Transverse colon (tissue), 4 donors: ENCODE measurements at regions not wholly inside any gene's neighbourhood (a gene's known extent, or its start where the extent isn't known, plus 50 kb on each side); places are given as distances from the start of the nearest gene placed in this dataset.

Experiments
- DNase-seq: peaks from one replicate; pipeline ENCODE4 v3.0.0-alpha.2; 2019
- H3K27ac ChIP-seq, 4 donors: fragments of 200-600 bp; sonication (generic); 2 replicates each; pipeline ENCODE4 v1.5.1; 2016 to 2018; ENCODE audit warnings: inconsistent platforms in 4 of 4
- H3K27me3 ChIP-seq: fragments of 200-600 bp; sonication (generic); 2 replicates; pipeline ENCODE4 v1.5.1; 2017; ENCODE audit warnings: inconsistent platforms
- H3K36me3 ChIP-seq, 4 donors: fragments of 200-600 bp; sonication (generic); 2 replicates each; pipeline ENCODE4 v1.5.1; 2017 to 2019; ENCODE audit warnings: inconsistent platforms in 4 of 4
- H3K4me1 ChIP-seq, 4 donors: fragments of 200-600 bp; sonication (generic); 2 replicates each; pipeline ENCODE4 v1.5.1; 2017 to 2020; ENCODE audit warnings: inconsistent platforms in 4 of 4
- H3K4me3 ChIP-seq, 4 donors: fragments of 200-600 bp; sonication (generic); 1 replicate in 1 of 4; 2 replicates in 3 of 4; pipeline versions ENCODE4 v1.5.1 to v1.6.1; 2017 to 2019; ENCODE audit warnings: inconsistent platforms in 4 of 4
- H3K9me3 ChIP-seq, 2 donors: fragments of 200-600 bp; sonication (generic); 2 replicates each; pipeline ENCODE4 v1.5.1; 2017 to 2019; ENCODE audit warnings: inconsistent platforms in 2 of 2
- EP300 ChIP-seq: sonication (generic); formaldehyde crosslinking; IDR thresholded peaks from one replicate; pipeline ENCODE4 v1.6.1; 2017; ENCODE audit warnings: antibody characterized with exemption, low read depth
- POLR2A ChIP-seq: fragments of 450-650 bp; IDR thresholded peaks from one replicate; pipeline ENCODE4 v1.6.1; 2016; ENCODE audit warnings: antibody characterized with exemption, mild to moderate bottlenecking, moderate library complexity
- POLR2AphosphoS5 ChIP-seq, 3 donors: sonication (generic); formaldehyde crosslinking; IDR thresholded peaks; one replicate each; pipeline ENCODE4 v1.6.1; 2016; ENCODE audit warnings: antibody characterized with exemption in 3 of 3
- WGBS, 2 donors: methylation state at CpG; one replicate each; pipeline ENCODE4 v1.1.5; 2018; ENCODE audit warnings: low coverage in 1 of 2; 5-methylcytosine and 5-hydroxymethylcytosine counted together
- in situ Hi-C, 4 donors: fragments of 200-750 bp; cut with MboI; loops; one replicate each; pipeline versions ENCODE4 v1.15.0 to v1.15.1; 2017; ENCODE audit warnings: low sequenced_read_pairs in 3 of 4, low pct_ligation_motif_present in 1 of 4, low pct_unique_long_range_greater_than_20kb in 1 of 4
- intact Hi-C: fragments of 100-400 bp; cut with DNase I; formaldehyde crosslinking; loops from one replicate; pipeline ENCODE4 v1.15.1; 2023; ENCODE audit warnings: low total_unique reads
- TF ChIP-seq, protein P1 (sequence below), 5 experiments: fragments of 200-600 bp in 3 of 5; fragments of 450-650 bp in 2 of 5; sonication (generic) in 3 of 5; IDR thresholded peaks; 1 replicate in 2 of 5; 2 replicates in 3 of 5; pipeline ENCODE4 v1.5.1; 2016 to 2017; ENCODE audit warnings: antibody characterized with exemption in 5 of 5, inconsistent platforms in 3 of 5, mild to moderate bottlenecking in 2 of 5, moderate library complexity in 1 of 5

DNA sequence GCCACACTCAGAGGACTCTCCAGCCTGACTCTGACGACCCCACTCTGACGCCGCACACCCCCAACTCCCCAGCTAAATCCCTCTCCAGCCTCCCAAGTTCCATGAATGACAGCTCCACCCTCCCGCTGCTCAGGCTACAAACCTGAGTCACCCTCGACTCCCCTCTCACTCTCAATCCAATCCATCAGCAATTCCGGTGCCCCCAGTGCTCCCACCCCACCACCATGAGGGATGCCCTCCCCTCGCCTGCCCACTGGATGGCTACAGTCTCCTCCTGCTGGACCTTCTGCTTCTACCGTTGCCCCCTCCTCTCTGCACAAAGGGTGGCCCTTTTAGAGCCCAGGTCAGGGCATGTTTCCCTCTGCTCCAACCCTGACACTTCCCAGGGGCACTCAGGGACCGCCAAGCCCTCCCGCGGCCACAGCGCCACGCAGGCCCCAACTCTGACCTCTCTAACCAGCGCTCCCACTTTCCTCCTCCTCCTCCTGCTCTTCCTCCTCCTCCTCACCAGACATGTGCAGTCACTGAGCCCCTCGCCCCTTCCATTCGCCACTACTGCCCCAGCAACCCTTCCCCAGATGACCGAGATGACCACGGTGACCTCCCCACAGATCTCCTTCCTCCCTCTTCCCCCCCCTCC lies 69.5 kb upstream of the NUP50 start:
- Histone ChIP-seq H3K27me3 (peaks cover 37% of the 10 kb centered on the region), H3K36me3 (no peaks in the 10 kb centered on the region), H3K4me3 (no peak overlapping the region), H3K27ac (no peak overlapping the region), H3K9me3 (no peaks in the 10 kb centered on the region), H3K4me1 (peaks cover 0 to 15% (median 5%) of the 10 kb centered on the region in 4 donors)
- in situ Hi-C loops: loop anchor here in 1 of 4 donors (25.0 kb wide), 1 partner anchor 282 kb away; no protein-coding TSS in a partner anchor
- 71 to 87% methylated on average over 3 to 18 of the region's 18 CpGs for WGBS, 2 donors
- DNase-seq: no peak
- TF ChIP-seq, protein P1, sequence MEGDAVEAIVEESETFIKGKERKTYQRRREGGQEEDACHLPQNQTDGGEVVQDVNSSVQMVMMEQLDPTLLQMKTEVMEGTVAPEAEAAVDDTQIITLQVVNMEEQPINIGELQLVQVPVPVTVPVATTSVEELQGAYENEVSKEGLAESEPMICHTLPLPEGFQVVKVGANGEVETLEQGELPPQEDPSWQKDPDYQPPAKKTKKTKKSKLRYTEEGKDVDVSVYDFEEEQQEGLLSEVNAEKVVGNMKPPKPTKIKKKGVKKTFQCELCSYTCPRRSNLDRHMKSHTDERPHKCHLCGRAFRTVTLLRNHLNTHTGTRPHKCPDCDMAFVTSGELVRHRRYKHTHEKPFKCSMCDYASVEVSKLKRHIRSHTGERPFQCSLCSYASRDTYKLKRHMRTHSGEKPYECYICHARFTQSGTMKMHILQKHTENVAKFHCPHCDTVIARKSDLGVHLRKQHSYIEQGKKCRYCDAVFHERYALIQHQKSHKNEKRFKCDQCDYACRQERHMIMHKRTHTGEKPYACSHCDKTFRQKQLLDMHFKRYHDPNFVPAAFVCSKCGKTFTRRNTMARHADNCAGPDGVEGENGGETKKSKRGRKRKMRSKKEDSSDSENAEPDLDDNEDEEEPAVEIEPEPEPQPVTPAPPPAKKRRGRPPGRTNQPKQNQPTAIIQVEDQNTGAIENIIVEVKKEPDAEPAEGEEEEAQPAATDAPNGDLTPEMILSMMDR (IDR thresholded peaks at IDR 0.05): no peak
- intact Hi-C loops: no loop called here

DNA sequence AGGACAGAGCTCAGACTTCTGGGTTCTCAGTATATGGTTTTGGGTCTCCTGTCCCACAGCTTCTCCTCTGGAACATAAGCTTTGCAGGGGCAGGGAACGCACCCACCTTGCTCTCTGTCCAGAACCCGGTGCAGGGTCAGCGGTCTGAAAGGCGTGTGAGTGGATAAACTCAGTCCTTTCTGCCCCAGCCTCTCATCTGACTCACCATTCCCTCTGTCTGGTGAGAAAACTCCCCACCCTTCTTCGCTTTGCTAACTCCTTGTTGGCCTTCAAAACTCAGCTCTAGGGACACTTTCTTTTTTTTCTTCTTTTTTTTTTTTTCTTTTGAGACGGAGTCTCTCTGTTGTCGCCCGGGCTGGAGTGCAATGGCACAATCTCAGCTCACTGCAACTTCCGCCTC lies 68.9 kb upstream of the NUP50 start:
- no peak for TF ChIP-seq POLR2A
- TF ChIP-seq POLR2AphosphoS5 (IDR thresholded peaks at IDR 0.05): no peak
- TF ChIP-seq, protein P1 (IDR thresholded peaks at IDR 0.05): no peak
- TF ChIP-seq EP300: no peak
- Histone ChIP-seq H3K27ac (no peak overlapping the region), H3K4me3 (no peak overlapping the region), H3K27me3 (peaks cover 37% of the 10 kb centered on the region), H3K4me1 (peaks cover 0 to 15% (median 5%) of the 10 kb centered on the region in 4 donors), H3K36me3 (no peaks in the 10 kb centered on the region), H3K9me3 (no peaks in the 10 kb centered on the region)
- intact Hi-C loops: loop anchor here (5.0 kb wide), 1 partner anchor 1833 kb away; no protein-coding TSS in a partner anchor
- in situ Hi-C loops: loop anchor here in 1 of 4 donors (25.0 kb wide), 1 partner anchor 283 kb away; no protein-coding TSS in a partner anchor
- 86 to 87% methylated on average over 3 to 9 of the region's 9 CpGs for WGBS, 2 donors
- DNase-seq: no peak

DNA sequence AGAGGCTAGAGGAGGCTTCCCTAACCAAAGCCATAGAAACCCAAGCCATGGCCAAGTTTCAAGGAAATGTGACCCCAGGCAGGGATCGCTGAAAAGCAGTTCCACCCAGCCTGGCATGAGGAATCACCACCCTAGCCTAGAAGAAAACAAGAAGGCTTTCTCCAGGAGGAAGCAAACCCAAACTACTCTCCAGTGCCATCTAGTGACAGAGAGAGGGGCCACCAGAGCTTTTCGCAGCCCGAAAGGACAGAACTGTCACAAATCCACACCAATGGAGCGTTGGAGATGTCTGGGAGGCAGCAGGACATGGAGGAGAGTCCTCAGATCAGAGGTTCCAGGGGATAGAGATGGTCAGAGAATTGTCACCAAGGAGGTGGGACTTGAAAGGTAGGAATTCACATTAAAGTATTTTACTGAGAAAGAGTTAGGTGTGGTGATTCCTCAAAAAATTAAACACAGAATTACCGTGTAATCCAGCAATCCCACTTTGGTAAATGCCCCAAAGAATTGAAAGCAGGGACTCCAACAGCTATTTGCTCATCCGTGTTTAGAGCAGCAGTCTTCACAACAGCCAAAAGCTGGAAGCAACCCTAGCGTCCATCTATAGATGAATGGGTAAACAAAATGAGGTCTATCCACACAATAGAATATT lies 67.3 kb upstream of the NUP50 start:
- Histone ChIP-seq H3K4me1 (peaks cover 0 to 2% (median 1%) of the 10 kb centered on the region in 4 donors), H3K4me3 (no peak overlapping the region), H3K9me3 (no peaks in the 10 kb centered on the region), H3K27ac (no peak overlapping the region), H3K27me3 (peaks cover 42% of the 10 kb centered on the region), H3K36me3 (no peaks in the 10 kb centered on the region)
- peak; percentile 61 for DNase-seq
- in situ Hi-C loops (loop anchor here in 1 of 4 donors (25.0 kb wide), 1 partner anchor 284 kb away; no protein-coding TSS in a partner anchor), intact Hi-C loops (loop anchor here (5.0 kb wide), 1 partner anchor 1834 kb away; no protein-coding TSS in a partner anchor)
- TF ChIP-seq EP300 (no peak), POLR2A (no peak), POLR2AphosphoS5 (IDR thresholded peaks at IDR 0.05) (no peak)
- TF ChIP-seq, protein P1 (IDR thresholded peaks at IDR 0.05): peak; percentile 56 to 73 (median 67)
- WGBS, 2 donors: 19 to 30% methylated on average over 3 to 7 of the region's 7 CpGs

DNA sequence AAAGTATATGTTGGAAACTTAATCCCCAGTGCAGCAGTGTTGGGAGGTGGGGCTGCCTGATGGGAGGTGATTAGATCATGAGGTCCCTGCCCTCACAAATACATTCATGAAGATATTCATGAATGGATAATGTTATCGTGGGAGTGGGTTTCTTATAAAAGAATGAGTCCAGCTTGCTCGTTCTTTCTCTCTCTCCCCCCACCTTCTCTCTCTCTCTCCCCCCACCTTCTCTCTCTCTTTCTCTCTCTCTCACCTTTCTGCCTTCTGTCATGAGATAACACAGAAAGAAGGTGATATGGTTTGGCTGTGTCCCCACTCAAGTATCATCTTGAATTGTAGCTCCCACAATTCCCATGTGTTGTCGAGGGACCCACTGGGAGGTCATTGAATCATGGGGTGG lies 66.7 kb upstream of the NUP50 start:
- Histone ChIP-seq H3K4me1 (no peaks in the 10 kb centered on the region), H3K9me3 (no peaks in the 10 kb centered on the region), H3K27ac (no peak overlapping the region), H3K27me3 (peaks cover 45% of the 10 kb centered on the region), H3K4me3 (no peak overlapping the region), H3K36me3 (no peaks in the 10 kb centered on the region)
- no peak for DNase-seq
- intact Hi-C loops (loop anchor here (5.0 kb wide), 1 partner anchor 1835 kb away; no protein-coding TSS in a partner anchor), in situ Hi-C loops (loop anchor here in 1 of 4 donors (25.0 kb wide), 1 partner anchor 285 kb away; no protein-coding TSS in a partner anchor)
- WGBS, 2 donors: 90 to 96% methylated on average over 3 of the region's 3 CpGs
- TF ChIP-seq POLR2AphosphoS5 (IDR thresholded peaks at IDR 0.05) (no peak), POLR2A (no peak), EP300 (no peak)
- TF ChIP-seq, protein P1 (IDR thresholded peaks at IDR 0.05): no peak
